ENCODE measurements at regions not wholly inside any gene's neighbourhood (a gene's known extent, or its start where the extent isn't known, plus 50 kb on each side); places are given as distances from the start of the nearest gene placed in this dataset.

GRCh38 chr13:82447416-82448077 lies 1434.7 kb downstream of the SLITRK1 start:
- no peak for TF ChIP-seq FOXP2 (optimal IDR thresholded peaks at IDR 0.05; ENCODE audit: control extremely low read depth, extremely low read length, insufficient read depth)
- no peak for TF ChIP-seq POLR2AphosphoS5 (IDR thresholded peaks at IDR 0.05; ENCODE audit: borderline replicate concordance, low read depth, low read length)
- TF ChIP-seq EZH2 (IDR thresholded peaks at IDR 0.05), result no peak
- DNase-seq (ENCODE audit: low read depth, low spot score), result no peak
- no peak overlapping the region for H3K4me3 ChIP-seq
- H3K36me3 ChIP-seq (ENCODE audit: insufficient read depth, low read length), result no peaks in the 10 kb centered on the region
- no peak overlapping the region for H3K9ac ChIP-seq (ENCODE audit: insufficient read length)
- H3K9me3 ChIP-seq (ENCODE audit: low read depth, low read length), result no peaks in the 10 kb centered on the region
- H3K27ac ChIP-seq, result no peak overlapping the region

DNA sequence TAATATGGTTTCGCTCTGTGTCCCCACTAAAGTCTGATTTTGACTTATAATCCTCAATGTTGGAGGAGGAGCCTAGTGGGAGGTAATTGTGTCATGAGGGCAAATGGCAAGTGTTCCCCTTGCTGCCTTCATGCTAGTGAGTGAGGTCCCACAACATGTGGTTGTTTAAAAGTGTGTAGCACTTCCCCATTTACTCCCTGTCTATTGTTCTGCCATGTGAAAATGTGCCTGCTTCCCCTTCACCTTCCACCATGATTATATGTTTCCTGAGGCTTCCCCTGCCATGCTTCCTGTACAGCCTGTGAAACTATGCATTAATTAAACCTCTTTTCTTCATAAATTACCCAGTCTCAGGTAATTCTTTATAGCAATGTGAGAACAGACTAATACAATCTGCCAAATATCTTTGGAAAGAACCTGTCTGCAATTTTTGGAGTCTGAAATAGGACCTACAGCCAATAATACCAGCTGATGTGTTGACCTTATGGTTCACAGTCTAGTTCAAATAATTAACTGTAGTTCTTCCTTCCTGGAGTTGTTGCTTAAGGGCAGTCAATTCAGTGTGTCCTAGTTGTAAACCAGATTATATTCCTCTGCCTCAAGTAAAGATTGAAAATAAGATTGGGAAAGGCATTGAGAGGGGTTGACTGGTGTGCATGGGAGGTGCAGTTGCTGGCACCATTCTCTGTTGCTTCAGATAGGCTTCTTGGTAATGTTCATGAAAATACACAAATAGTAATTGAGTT lies 1442.9 kb downstream of the SLITRK1 start:
- Histone ChIP-seq H3K36me3 (ENCODE audit: insufficient read depth, low read length) (no peaks in the 10 kb centered on the region), H3K9me3 (ENCODE audit: low read depth, low read length) (no peaks in the 10 kb centered on the region; the same call in 1 of the 2 replicates)
- DNase-seq (ENCODE audit: low read depth, low spot score), result no peak

DNA sequence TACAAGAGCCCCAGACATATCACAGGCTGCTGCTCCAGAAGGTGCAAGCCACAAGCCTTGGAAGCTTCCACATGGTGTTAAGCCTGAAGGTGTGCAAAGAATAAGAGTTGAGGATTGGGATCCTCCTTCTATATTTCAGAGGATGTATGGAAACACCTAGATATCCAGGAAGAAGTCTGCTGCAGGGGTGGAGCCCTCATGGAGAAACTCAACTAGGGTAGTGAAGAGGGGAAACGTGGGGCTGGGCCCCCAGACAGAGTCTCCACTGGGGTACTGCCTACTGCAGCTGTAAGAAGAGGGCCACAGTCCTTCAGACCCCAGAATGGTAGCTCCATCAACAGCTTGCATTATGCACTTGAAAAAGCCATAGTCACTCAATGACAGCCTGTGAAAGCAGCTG lies 1444.0 kb downstream of the SLITRK1 start:
- TF ChIP-seq POLR2AphosphoS5 (IDR thresholded peaks at IDR 0.05; ENCODE audit: borderline replicate concordance, low read depth, low read length) (no peak), FOXP2 (optimal IDR thresholded peaks at IDR 0.05; ENCODE audit: control extremely low read depth, extremely low read length, insufficient read depth) (no peak), EZH2 (IDR thresholded peaks at IDR 0.05) (no peak)
- DNase-seq (ENCODE audit: low read depth, low spot score), result no peak
- no peak overlapping the region for H3K4me3 ChIP-seq
- H3K36me3 ChIP-seq (ENCODE audit: insufficient read depth, low read length), result no peaks in the 10 kb centered on the region
- H3K27ac ChIP-seq, result no peak overlapping the region
- H3K9me3 ChIP-seq (ENCODE audit: low read depth, low read length), result no peaks in the 10 kb centered on the region; the same call in 1 of the 2 replicates
- H3K9ac ChIP-seq (ENCODE audit: insufficient read length), result no peak overlapping the region

More for the DNA sequence above, 1442.9 kb downstream of the SLITRK1 start:
- H3K27ac ChIP-seq, result no peak overlapping the region
- TF ChIP-seq POLR2AphosphoS5 (IDR thresholded peaks at IDR 0.05; ENCODE audit: borderline replicate concordance, low read depth, low read length), result no peak
- TF ChIP-seq FOXP2 (optimal IDR thresholded peaks at IDR 0.05; ENCODE audit: control extremely low read depth, extremely low read length, insufficient read depth), result no peak
- TF ChIP-seq EZH2 (IDR thresholded peaks at IDR 0.05), result no peak
- H3K4me3 ChIP-seq, result no peak overlapping the region
- no peak overlapping the region for H3K9ac ChIP-seq (ENCODE audit: insufficient read length)

DNA sequence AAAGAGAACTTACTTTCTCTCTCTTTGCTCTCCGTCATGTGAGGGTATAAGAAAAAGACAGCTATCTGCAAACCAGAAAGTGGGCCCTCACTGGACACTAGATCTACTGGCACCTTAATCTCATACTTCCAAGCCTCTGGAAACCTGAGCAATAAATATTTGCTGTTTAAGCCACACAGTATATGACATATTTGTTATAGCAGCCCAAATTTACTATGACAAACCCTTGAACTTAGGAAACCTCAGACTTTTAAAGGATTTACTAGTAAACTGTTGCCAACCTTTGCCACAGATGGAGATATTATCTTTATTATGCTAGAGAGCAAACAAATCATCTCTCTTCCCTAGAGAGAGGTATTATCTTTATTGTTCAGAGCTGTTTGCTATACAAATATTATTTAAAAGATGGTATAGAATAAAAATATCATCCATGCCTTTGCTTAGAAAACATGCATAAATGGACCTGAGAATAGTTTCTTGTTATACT lies 1446.1 kb downstream of the SLITRK1 start:
- no peak overlapping the region for H3K9ac ChIP-seq (ENCODE audit: insufficient read length)
- no peaks in the 10 kb centered on the region; the same call in 1 of the 2 replicates for H3K9me3 ChIP-seq (ENCODE audit: low read depth, low read length)
- no peak overlapping the region for H3K4me3 ChIP-seq
- no peaks in the 10 kb centered on the region for H3K36me3 ChIP-seq (ENCODE audit: insufficient read depth, low read length)
- H3K27ac ChIP-seq, result no peak overlapping the region
- no peak for TF ChIP-seq FOXP2 (optimal IDR thresholded peaks at IDR 0.05; ENCODE audit: control extremely low read depth, extremely low read length, insufficient read depth)
- no peak for TF ChIP-seq EZH2 (IDR thresholded peaks at IDR 0.05)
- no peak for TF ChIP-seq POLR2AphosphoS5 (IDR thresholded peaks at IDR 0.05; ENCODE audit: borderline replicate concordance, low read depth, low read length)
- DNase-seq (ENCODE audit: low read depth, low spot score), result no peak

DNA sequence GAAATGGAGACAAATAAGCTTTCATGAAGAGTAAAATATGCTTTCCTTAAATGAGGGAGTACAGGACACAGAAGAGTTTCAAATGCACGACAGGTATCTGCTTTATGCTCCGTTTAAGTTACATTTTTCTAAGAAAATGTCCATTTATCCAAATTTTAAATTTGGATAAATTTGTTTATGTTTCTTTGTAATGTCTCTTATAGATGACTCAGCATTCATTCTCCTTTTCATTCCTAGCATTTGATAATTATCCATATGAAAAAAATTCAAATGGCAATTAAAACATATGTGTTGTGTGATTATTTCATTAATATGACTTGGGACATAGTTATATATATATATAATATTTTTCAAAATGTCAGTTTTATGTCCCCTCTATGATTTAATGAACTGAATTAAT lies 1449.3 kb downstream of the SLITRK1 start:
- no peak for TF ChIP-seq FOXP2 (optimal IDR thresholded peaks at IDR 0.05; ENCODE audit: control extremely low read depth, extremely low read length, insufficient read depth)
- no peak for TF ChIP-seq EZH2 (IDR thresholded peaks at IDR 0.05)
- no peak for TF ChIP-seq POLR2AphosphoS5 (IDR thresholded peaks at IDR 0.05; ENCODE audit: borderline replicate concordance, low read depth, low read length)
- H3K9me3 ChIP-seq (ENCODE audit: low read depth, low read length), result no peaks in the 10 kb centered on the region
- no peaks in the 10 kb centered on the region for H3K36me3 ChIP-seq (ENCODE audit: insufficient read depth, low read length)
- no peak for DNase-seq (ENCODE audit: low read depth, low spot score)
- H3K4me3 ChIP-seq, result no peak overlapping the region
- no peak overlapping the region for H3K27ac ChIP-seq
- H3K9ac ChIP-seq (ENCODE audit: insufficient read length), result no peak overlapping the region

DNA sequence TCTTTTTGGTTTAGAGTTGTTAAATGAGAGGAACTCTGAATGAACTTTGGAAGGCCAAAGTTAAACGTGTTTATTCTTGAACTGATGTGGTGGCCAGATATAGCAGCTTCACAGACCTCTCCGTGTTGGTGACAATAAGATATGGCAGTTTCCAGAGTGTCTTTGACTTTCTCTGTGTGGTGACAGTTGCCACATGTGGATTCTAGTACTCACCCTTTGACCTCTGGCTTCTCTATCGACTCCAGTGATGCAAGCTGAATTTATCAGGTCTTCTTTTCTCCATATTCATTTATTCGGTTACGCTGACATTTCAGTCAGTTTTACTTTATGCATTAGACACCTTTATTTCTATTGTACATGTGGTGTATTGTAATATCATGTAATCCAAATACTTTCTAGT lies 1469.5 kb downstream of the SLITRK1 start:
- H3K4me3 ChIP-seq, result no peak overlapping the region
- no peak for DNase-seq (ENCODE audit: low read depth, low spot score)
- no peak overlapping the region for H3K27ac ChIP-seq
- H3K9ac ChIP-seq (ENCODE audit: insufficient read length), result no peak overlapping the region
- no peaks in the 10 kb centered on the region for H3K36me3 ChIP-seq (ENCODE audit: insufficient read depth, low read length)
- no peaks in the 10 kb centered on the region for H3K9me3 ChIP-seq (ENCODE audit: low read depth, low read length)
- TF ChIP-seq EZH2 (IDR thresholded peaks at IDR 0.05) (no peak), POLR2AphosphoS5 (IDR thresholded peaks at IDR 0.05; ENCODE audit: borderline replicate concordance, low read depth, low read length) (no peak), FOXP2 (optimal IDR thresholded peaks at IDR 0.05; ENCODE audit: control extremely low read depth, extremely low read length, insufficient read depth) (no peak)

DNA sequence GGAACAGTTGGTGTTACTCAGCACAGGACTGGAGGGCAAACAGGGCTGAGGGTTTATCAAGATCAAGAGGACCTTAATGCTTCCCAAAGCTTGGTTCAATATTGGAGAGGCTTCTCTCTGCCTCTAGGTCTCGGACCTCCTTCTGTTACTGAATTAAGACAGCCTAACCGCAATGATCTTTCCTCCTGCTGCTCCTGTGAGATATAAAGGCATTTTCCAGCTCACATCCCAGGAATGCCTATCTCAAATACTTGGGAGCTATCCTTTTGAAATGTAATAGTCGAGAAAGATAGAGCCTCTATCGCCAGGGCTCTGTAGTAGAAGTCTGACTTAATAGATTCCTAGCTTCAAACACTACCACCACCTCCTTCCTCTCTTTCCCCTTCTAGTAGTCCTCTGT lies 1475.0 kb downstream of the SLITRK1 start:
- H3K36me3 ChIP-seq (ENCODE audit: insufficient read depth, low read length), result no peaks in the 10 kb centered on the region
- H3K27ac ChIP-seq, result no peak overlapping the region
- H3K9ac ChIP-seq (ENCODE audit: insufficient read length), result no peak overlapping the region
- no peak for DNase-seq (ENCODE audit: low read depth, low spot score)
- TF ChIP-seq POLR2AphosphoS5 (IDR thresholded peaks at IDR 0.05; ENCODE audit: borderline replicate concordance, low read depth, low read length) (no peak), FOXP2 (optimal IDR thresholded peaks at IDR 0.05; ENCODE audit: control extremely low read depth, extremely low read length, insufficient read depth) (no peak), EZH2 (IDR thresholded peaks at IDR 0.05) (no peak)
- no peaks in the 10 kb centered on the region for H3K9me3 ChIP-seq (ENCODE audit: low read depth, low read length)
- no peak overlapping the region for H3K4me3 ChIP-seq

DNA sequence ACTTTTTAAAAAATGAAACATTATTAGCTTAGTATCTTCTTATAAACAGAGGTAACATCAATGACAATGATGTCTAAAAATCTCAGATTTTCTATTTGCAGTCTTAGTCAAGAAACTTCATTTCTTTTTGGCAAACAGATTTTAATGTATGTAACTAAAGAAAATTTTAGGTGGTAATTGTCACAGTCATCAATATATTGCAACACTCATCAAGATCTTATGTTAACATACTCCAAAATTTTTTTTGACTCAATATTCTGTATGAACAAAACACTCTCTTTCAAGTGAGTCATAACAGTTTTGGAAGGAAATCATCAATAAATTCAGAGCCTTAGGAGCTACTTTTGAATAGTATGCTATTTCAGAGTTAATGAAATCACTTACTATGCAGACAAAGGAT lies 1507.6 kb downstream of the SLITRK1 start:
- Histone ChIP-seq H3K4me3 (no peak overlapping the region), H3K27ac (no peak overlapping the region), H3K9me3 (ENCODE audit: low read depth, low read length) (peaks cover 4% of the 10 kb centered on the region; the same call in 1 of the 2 replicates), H3K36me3 (ENCODE audit: insufficient read depth, low read length) (no peaks in the 10 kb centered on the region), H3K9ac (ENCODE audit: insufficient read length) (no peak overlapping the region)
- DNase-seq (ENCODE audit: low read depth, low spot score), result no peak
- TF ChIP-seq POLR2AphosphoS5 (IDR thresholded peaks at IDR 0.05; ENCODE audit: borderline replicate concordance, low read depth, low read length) (no peak), EZH2 (IDR thresholded peaks at IDR 0.05) (no peak), FOXP2 (optimal IDR thresholded peaks at IDR 0.05; ENCODE audit: control extremely low read depth, extremely low read length, insufficient read depth) (no peak)

All from SK-N-MC (cell line).